GM18873 (cell line): ENCODE measurements at regions not wholly inside any gene's neighbourhood (a gene's known extent, or its start where the extent isn't known, plus 50 kb on each side); places are given as distances from the start of the nearest gene placed in this dataset.
"Not testable (repeated sequence)": the region's sequence is repeated elsewhere in the genome, so short reads cannot be mapped to it uniquely, and the experiment has no call there.

Experiments
- ATAC-seq: cut with Tn5 transposase; IDR thresholded peaks from one replicate; pipeline ENCODE4 v1.9.1; 2021; ENCODE audit warnings: mild to moderate bottlenecking, moderate library complexity, moderate number of reproducible peaks; ENCODE audit not compliant: unreplicated experiment, low FRiP score

- no peak for ATAC-seq
Observed at GRCh38 chr6:88458662-88459061, 292.5 kb upstream of the CNR1 start.

- no peak for ATAC-seq
Observed at GRCh38 chr6:88456221-88456859, 290.2 kb upstream of the CNR1 start.

GRCh38 chr6:88455317-88455716 is 289.2 kb upstream of the CNR1 start:
- ATAC-seq: no peak

GRCh38 chr6:88454658-88455057 is 288.5 kb upstream of the CNR1 start:
- no peak for ATAC-seq

- ATAC-seq: no peak
Observed at GRCh38 chr6:88449770-88450169, 283.6 kb upstream of the CNR1 start.

- no peak for ATAC-seq
Observed at GRCh38 chr6:88445188-88445965, 279.2 kb upstream of the CNR1 start.

GRCh38 chr6:88443554-88443953 is 277.4 kb upstream of the CNR1 start:
- no peak for ATAC-seq

GRCh38 chr6:88442737-88443136 is 276.6 kb upstream of the CNR1 start:
- ATAC-seq: no peak

GRCh38 chr6:88441346-88441745 is 275.2 kb upstream of the CNR1 start:
- no peak for ATAC-seq

GRCh38 chr6:88428068-88428467 is 261.9 kb upstream of the CNR1 start:
- no peak for ATAC-seq

GRCh38 chr6:88426005-88426404 is 259.9 kb upstream of the CNR1 start:
- ATAC-seq: no peak

- no peak for ATAC-seq
Observed at GRCh38 chr6:88422831-88423230, 256.7 kb upstream of the CNR1 start.

- ATAC-seq: not testable (repeated sequence)
Observed at GRCh38 chr6:88420967-88421488, 254.9 kb upstream of the CNR1 start.

- not testable (repeated sequence) for ATAC-seq
Observed at GRCh38 chr6:88418921-88419810, 253.0 kb upstream of the CNR1 start.

GRCh38 chr6:88417361-88417760 is 251.2 kb upstream of the CNR1 start:
- not testable (repeated sequence) for ATAC-seq

GRCh38 chr6:88413459-88413858 is 247.3 kb upstream of the CNR1 start:
- ATAC-seq: no peak

GRCh38 chr6:88408355-88408754 is 242.2 kb upstream of the CNR1 start:
- not testable (repeated sequence) for ATAC-seq

- ATAC-seq: not testable (repeated sequence)
Observed at GRCh38 chr6:88406674-88407073, 240.5 kb upstream of the CNR1 start.

- ATAC-seq: no peak
Observed at GRCh38 chr6:88403486-88403885, 237.3 kb upstream of the CNR1 start.

- no peak for ATAC-seq
Observed at GRCh38 chr6:88402909-88403308, 236.8 kb upstream of the CNR1 start.

GRCh38 chr6:88390998-88391397 is 224.9 kb upstream of the CNR1 start:
- ATAC-seq: not testable (repeated sequence)
